ENCODE measurements at regions not wholly inside any gene's neighbourhood (a gene's known extent, or its start where the extent isn't known, plus 50 kb on each side); places are given as distances from the start of the nearest gene placed in this dataset.

GRCh38 chr13:104900191-104900817, 1635.2 kb downstream of the EFNB2 start:
- Histone ChIP-seq H3K9me3 (ENCODE audit: control insufficient read depth, insufficient read depth, low read depth, low read length) (no peaks in the 10 kb centered on the region), H3K79me2 (ENCODE audit: control insufficient read depth, insufficient read depth, low read length) (no peaks in the 10 kb centered on the region), H3K4me1 (ENCODE audit: control insufficient read depth, extremely low read depth, insufficient read depth, low read length) (no peaks in the 10 kb centered on the region), H3K4me3 (replicated peaks in 1 of 4; ENCODE audit: control extremely low read depth in 1 of 4, insufficient read depth in 1 of 4, low read depth in 3 of 4, low read length in 4 of 4) (no peak overlapping the region), H4K20me1 (ENCODE audit: control insufficient read depth, extremely low read depth, insufficient read depth, low read length) (no peaks in the 10 kb centered on the region), H3K9ac (ENCODE audit: insufficient read depth, low read length) (no peak overlapping the region), H2AFZ (ENCODE audit: low read length) (no peak overlapping the region), H3K27me3 (ENCODE audit: control insufficient read depth, insufficient read depth, low read length) (no peaks in the 10 kb centered on the region), H3K27ac (ENCODE audit: insufficient read depth, low read length) (no peak overlapping the region), H3K4me2 (ENCODE audit: extremely low read depth, insufficient read depth, low read length) (no peak overlapping the region), H3K36me3 (ENCODE audit: control insufficient read depth, insufficient read depth, low read length) (no peaks in the 10 kb centered on the region)
- peak in 1 of 2 donors; percentile 6 for DNase-seq (ENCODE audit: low read depth in 2 of 2)
- TF ChIP-seq CTCF (conservative IDR thresholded peaks at IDR 0.05 in 1 of 2, IDR thresholded peaks at IDR 0.05 in 1 of 2; ENCODE audit: low read depth in 1 of 2, low read length in 2 of 2), result no peak
- TF ChIP-seq EZH2 (IDR thresholded peaks at IDR 0.05; ENCODE audit: low read length, missing control alignments), result no peak

GRCh38 chr13:104898484-104898883, 1637.0 kb downstream of the EFNB2 start:
- Histone ChIP-seq H3K79me2 (ENCODE audit: control insufficient read depth, insufficient read depth, low read length) (no peaks in the 10 kb centered on the region), H3K36me3 (ENCODE audit: control insufficient read depth, insufficient read depth, low read length) (no peaks in the 10 kb centered on the region), H4K20me1 (ENCODE audit: control insufficient read depth, extremely low read depth, insufficient read depth, low read length) (no peaks in the 10 kb centered on the region), H3K9me3 (ENCODE audit: control insufficient read depth, insufficient read depth, low read depth, low read length) (no peaks in the 10 kb centered on the region), H3K27ac (ENCODE audit: insufficient read depth, low read length) (no peak overlapping the region), H3K9ac (ENCODE audit: insufficient read depth, low read length) (no peak overlapping the region), H3K4me1 (ENCODE audit: control insufficient read depth, extremely low read depth, insufficient read depth, low read length) (no peaks in the 10 kb centered on the region), H2AFZ (ENCODE audit: low read length) (no peak overlapping the region), H3K4me2 (ENCODE audit: extremely low read depth, insufficient read depth, low read length) (no peak overlapping the region), H3K27me3 (ENCODE audit: control insufficient read depth, insufficient read depth, low read length) (no peaks in the 10 kb centered on the region), H3K4me3 (replicated peaks in 1 of 4; ENCODE audit: control extremely low read depth in 1 of 4, insufficient read depth in 1 of 4, low read depth in 3 of 4, low read length in 4 of 4) (no peak overlapping the region)
- no peak for DNase-seq (ENCODE audit: low read depth in 2 of 2)
- TF ChIP-seq CTCF (conservative IDR thresholded peaks at IDR 0.05 in 1 of 2, IDR thresholded peaks at IDR 0.05 in 1 of 2; ENCODE audit: low read depth in 1 of 2, low read length in 2 of 2), result no peak
- TF ChIP-seq EZH2 (IDR thresholded peaks at IDR 0.05; ENCODE audit: low read length, missing control alignments), result no peak

- H3K9ac ChIP-seq (ENCODE audit: insufficient read depth, low read length), result no peak overlapping the region
- no peaks in the 10 kb centered on the region for H3K9me3 ChIP-seq (ENCODE audit: control insufficient read depth, insufficient read depth, low read depth, low read length)
- no peaks in the 10 kb centered on the region for H4K20me1 ChIP-seq (ENCODE audit: control insufficient read depth, extremely low read depth, insufficient read depth, low read length)
- H3K36me3 ChIP-seq (ENCODE audit: control insufficient read depth, insufficient read depth, low read length), result no peaks in the 10 kb centered on the region
- no peaks in the 10 kb centered on the region for H3K4me1 ChIP-seq (ENCODE audit: control insufficient read depth, extremely low read depth, insufficient read depth, low read length)
- no peak overlapping the region for H3K27ac ChIP-seq (ENCODE audit: insufficient read depth, low read length)
- TF ChIP-seq EZH2 (IDR thresholded peaks at IDR 0.05; ENCODE audit: low read length, missing control alignments) (no peak), CTCF (conservative IDR thresholded peaks at IDR 0.05 in 1 of 2, IDR thresholded peaks at IDR 0.05 in 1 of 2; ENCODE audit: low read depth in 1 of 2, low read length in 2 of 2) (no peak)
- H3K79me2 ChIP-seq (ENCODE audit: control insufficient read depth, insufficient read depth, low read length), result no peaks in the 10 kb centered on the region
- peak in 1 of 2 donors; percentile 45 for DNase-seq (ENCODE audit: low read depth in 2 of 2)
- H2AFZ ChIP-seq (ENCODE audit: low read length), result no peak overlapping the region
- no peak overlapping the region for H3K4me3 ChIP-seq (replicated peaks in 1 of 4; ENCODE audit: control extremely low read depth in 1 of 4, insufficient read depth in 1 of 4, low read depth in 3 of 4, low read length in 4 of 4)
- no peak overlapping the region for H3K4me2 ChIP-seq (ENCODE audit: extremely low read depth, insufficient read depth, low read length)
- no peaks in the 10 kb centered on the region for H3K27me3 ChIP-seq (ENCODE audit: control insufficient read depth, insufficient read depth, low read length)
These were observed 1639.9 kb downstream of the EFNB2 start for GRCh38 chr13:104895521-104895920.
